HL-60 (cell line): ENCODE measurements at regions not wholly inside any gene's neighbourhood (a gene's known extent, or its start where the extent isn't known, plus 50 kb on each side); places are given as distances from the start of the nearest gene placed in this dataset.

Source experiments
- DNase-seq, 2 experiments: peaks; one replicate each; pipeline ENCODE4 v3.0.0-alpha.2; 2010 to 2020; ENCODE audit warnings: low read depth in 1 of 2, low spot score in 1 of 2
- H3K27ac ChIP-seq: fragments of 250-450 bp; sonication (Bioruptor Pico); replicated peaks from 2 replicates; pipeline ENCODE4 v1.5.1; 2020; ENCODE audit warnings: mild to moderate bottlenecking, moderate library complexity
- H3K27me3 ChIP-seq: fragments of 250-450 bp; sonication (Bioruptor Pico); 2 replicates; pipeline ENCODE4 v1.5.1; 2021; ENCODE audit warnings: mild to moderate bottlenecking, moderate library complexity; ENCODE audit not compliant: insufficient read depth, poor library complexity, severe bottlenecking
- H3K4me3 ChIP-seq: replicated peaks from 2 replicates; pipeline ENCODE4 v1.5.1; 2011; ENCODE audit warnings: mild to moderate bottlenecking, control low read depth, low read length; ENCODE audit not compliant: insufficient read depth
- GABPA ChIP-seq: IDR thresholded peaks from 2 replicates; pipeline ENCODE4 v1.6.1; 2012; ENCODE audit warnings: low read depth
- POLR2AphosphoS5 ChIP-seq: IDR thresholded peaks from 2 replicates; pipeline ENCODE4 v1.6.1; 2012; ENCODE audit warnings: low read depth
- SPI1 ChIP-seq: IDR thresholded peaks from 2 replicates; pipeline ENCODE4 v1.6.1; 2012; ENCODE audit warnings: low read depth, mild to moderate bottlenecking, borderline replicate concordance
- TF ChIP-seq, protein P1 (sequence below): IDR thresholded peaks from one replicate; pipeline ENCODE4 v1.5.1; 2011; ENCODE audit warnings: low read length, control low read depth, inconsistent platforms; ENCODE audit not compliant: insufficient read depth
- TF ChIP-seq, protein P2 (sequence below): IDR thresholded peaks from 2 replicates; pipeline ENCODE4 v1.6.1; 2012; ENCODE audit warnings: low read depth; ENCODE audit not compliant: insufficient replicate concordance

DNA sequence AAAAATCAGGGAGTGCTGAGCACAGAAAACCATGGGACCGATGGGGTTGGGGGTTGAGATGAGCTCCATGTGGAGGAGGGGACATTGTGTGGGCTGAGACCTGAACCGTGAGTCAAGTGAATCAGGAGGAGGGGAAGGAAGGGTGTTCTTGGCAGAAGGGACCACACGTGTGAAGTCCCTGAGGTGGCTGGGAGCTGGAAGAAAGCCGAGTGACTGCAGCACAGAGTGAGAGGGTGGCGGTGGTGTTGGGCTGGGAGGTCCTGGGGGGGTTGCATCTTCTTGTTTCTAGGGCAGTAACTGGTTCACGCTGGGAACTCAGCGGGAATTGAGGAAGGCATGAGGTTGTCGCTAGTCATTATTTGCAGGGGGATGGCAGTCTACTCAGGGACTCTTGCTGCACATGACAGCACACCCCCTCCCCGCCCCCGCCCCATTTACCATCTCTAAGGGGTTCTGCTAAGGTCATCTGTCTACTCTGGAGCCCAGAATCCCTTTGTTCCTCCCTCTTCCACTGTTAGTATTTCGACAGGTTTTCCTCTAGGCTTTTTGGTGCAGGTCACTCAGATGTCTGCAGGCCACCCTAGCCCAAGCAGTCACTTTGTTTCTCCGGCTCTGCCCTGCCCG, 254.3 kb downstream of the TLE3 start:
- Histone ChIP-seq H3K27ac (no peak overlapping the region), H3K4me3 (no peak overlapping the region), H3K27me3 (no peaks in the 10 kb centered on the region)
- TF ChIP-seq, protein P1, sequence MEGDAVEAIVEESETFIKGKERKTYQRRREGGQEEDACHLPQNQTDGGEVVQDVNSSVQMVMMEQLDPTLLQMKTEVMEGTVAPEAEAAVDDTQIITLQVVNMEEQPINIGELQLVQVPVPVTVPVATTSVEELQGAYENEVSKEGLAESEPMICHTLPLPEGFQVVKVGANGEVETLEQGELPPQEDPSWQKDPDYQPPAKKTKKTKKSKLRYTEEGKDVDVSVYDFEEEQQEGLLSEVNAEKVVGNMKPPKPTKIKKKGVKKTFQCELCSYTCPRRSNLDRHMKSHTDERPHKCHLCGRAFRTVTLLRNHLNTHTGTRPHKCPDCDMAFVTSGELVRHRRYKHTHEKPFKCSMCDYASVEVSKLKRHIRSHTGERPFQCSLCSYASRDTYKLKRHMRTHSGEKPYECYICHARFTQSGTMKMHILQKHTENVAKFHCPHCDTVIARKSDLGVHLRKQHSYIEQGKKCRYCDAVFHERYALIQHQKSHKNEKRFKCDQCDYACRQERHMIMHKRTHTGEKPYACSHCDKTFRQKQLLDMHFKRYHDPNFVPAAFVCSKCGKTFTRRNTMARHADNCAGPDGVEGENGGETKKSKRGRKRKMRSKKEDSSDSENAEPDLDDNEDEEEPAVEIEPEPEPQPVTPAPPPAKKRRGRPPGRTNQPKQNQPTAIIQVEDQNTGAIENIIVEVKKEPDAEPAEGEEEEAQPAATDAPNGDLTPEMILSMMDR, result no peak
- no peak for DNase-seq

DNA sequence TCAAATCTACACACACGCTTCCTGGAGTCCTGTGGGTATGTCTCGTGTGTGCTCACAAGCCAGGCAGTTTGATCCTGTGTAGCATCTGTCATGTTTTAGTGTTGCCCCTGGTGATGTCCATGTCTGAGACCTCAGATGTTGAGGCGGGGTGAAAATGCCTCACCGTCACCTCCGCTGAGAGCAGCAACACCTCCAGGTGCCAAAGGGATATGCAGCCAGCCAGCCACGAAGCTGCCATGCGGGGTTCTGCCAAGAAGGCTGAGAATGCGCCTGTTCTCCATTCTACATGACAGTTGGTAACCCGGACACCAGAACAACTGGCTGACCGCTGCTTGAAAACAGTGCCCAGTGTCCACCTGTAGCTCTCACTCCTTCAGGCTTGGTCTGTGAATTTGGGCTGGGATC, 253.8 kb downstream of the TLE3 start:
- no peak for DNase-seq
- Histone ChIP-seq H3K27me3 (no peaks in the 10 kb centered on the region), H3K4me3 (no peak overlapping the region), H3K27ac (no peak overlapping the region)
- TF ChIP-seq SPI1 (no peak), POLR2AphosphoS5 (no peak), GABPA (no peak)
- TF ChIP-seq, protein P2, sequence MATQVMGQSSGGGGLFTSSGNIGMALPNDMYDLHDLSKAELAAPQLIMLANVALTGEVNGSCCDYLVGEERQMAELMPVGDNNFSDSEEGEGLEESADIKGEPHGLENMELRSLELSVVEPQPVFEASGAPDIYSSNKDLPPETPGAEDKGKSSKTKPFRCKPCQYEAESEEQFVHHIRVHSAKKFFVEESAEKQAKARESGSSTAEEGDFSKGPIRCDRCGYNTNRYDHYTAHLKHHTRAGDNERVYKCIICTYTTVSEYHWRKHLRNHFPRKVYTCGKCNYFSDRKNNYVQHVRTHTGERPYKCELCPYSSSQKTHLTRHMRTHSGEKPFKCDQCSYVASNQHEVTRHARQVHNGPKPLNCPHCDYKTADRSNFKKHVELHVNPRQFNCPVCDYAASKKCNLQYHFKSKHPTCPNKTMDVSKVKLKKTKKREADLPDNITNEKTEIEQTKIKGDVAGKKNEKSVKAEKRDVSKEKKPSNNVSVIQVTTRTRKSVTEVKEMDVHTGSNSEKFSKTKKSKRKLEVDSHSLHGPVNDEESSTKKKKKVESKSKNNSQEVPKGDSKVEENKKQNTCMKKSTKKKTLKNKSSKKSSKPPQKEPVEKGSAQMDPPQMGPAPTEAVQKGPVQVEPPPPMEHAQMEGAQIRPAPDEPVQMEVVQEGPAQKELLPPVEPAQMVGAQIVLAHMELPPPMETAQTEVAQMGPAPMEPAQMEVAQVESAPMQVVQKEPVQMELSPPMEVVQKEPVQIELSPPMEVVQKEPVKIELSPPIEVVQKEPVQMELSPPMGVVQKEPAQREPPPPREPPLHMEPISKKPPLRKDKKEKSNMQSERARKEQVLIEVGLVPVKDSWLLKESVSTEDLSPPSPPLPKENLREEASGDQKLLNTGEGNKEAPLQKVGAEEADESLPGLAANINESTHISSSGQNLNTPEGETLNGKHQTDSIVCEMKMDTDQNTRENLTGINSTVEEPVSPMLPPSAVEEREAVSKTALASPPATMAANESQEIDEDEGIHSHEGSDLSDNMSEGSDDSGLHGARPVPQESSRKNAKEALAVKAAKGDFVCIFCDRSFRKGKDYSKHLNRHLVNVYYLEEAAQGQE, result no peak
- TF ChIP-seq, protein P1, result no peak

DNA sequence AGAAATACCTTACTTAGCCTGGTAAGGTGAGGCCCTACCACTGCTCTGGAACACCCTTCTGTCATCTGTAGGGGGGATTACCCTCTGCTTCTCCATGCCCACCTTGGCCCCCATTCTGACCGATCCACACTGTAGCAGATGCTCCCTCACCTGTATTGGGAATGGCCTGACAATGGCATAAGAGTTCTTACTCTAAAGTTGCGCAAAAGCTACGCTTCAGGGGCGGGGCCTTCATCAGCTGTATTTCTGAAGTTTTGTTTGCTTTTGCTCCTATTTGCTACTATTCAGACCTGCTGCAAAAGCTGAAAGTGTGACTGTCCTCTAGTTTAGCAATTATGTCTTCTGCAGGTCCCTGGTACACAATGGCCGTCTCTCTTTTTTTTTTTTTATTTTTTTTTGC, 252.6 kb downstream of the TLE3 start:
- no peak for DNase-seq
- H3K27ac ChIP-seq, result no peak overlapping the region
- no peaks in the 10 kb centered on the region for H3K27me3 ChIP-seq
- TF ChIP-seq, protein P1, result no peak
- TF ChIP-seq, protein P2, result no peak
- TF ChIP-seq GABPA (no peak), SPI1 (no peak), POLR2AphosphoS5 (no peak)
- H3K4me3 ChIP-seq, result no peak overlapping the region

DNA sequence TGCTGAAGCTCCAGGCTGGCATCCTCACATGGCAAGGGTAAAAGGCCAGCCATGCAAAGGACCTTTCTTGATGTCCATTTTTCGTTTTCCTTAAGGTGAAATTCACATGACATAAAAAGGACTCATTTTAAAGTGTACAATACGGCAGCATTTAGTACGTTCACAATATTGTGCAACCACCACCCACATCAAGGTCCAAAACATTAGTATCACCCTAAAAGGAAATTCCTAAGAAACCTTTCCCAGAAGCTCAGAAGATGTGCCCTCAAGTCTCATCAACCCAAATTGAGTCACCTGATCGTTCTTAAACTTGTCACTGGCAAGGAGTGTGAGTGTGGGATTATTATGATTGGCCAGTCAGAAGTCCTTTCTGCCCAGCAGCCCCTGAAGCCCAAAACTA, 250.1 kb downstream of the TLE3 start:
- H3K27ac ChIP-seq, result no peak overlapping the region
- TF ChIP-seq POLR2AphosphoS5 (no peak), GABPA (no peak), SPI1 (no peak)
- TF ChIP-seq, protein P2, result no peak
- TF ChIP-seq, protein P1, result no peak
- no peak for DNase-seq
- H3K4me3 ChIP-seq, result no peak overlapping the region
- H3K27me3 ChIP-seq, result no peaks in the 10 kb centered on the region
